H1 (cell line): ENCODE measurements at regions not wholly inside any gene's neighbourhood (a gene's known extent, or its start where the extent isn't known, plus 50 kb on each side); places are given as distances from the start of the nearest gene placed in this dataset.

Experiments used
- CTCF ChIA-PET: fragments of 300-600 bp; sonication (Branson Sonifier 250); formaldehyde crosslinking; loops from one replicate; lab custom pipeline; 2021; ENCODE audit not compliant: partially characterized antibody; lab: Charles Lee
- POLR2A ChIA-PET: fragments of 300-600 bp; sonication (Branson Sonifier 250); formaldehyde crosslinking; loops from one replicate; lab custom pipeline; 2021; ENCODE audit warnings: inconsistent platforms; ENCODE audit not compliant: partially characterized antibody; lab: Charles Lee
- DNase-seq, 2 experiments: peaks; one replicate each; pipeline versions ENCODE4 v3.0.0 to v3.0.0-alpha.2; 2010 to 2022; ENCODE audit warnings: low spot score in 2 of 2, low read depth in 1 of 2, mixed read lengths in 1 of 2
- FAIRE-seq: peaks from 2 replicates; lab custom pipeline; 2011; peaks lifted over from hg19 to GRCh38; lab: Jason Lieb, UNC
- H2AFZ ChIP-seq: 2 replicates; pipeline ENCODE4 v1.8.1; 2012; ENCODE audit warnings: low read length, inconsistent platforms
- H2AK5ac ChIP-seq: 2 replicates; pipeline ENCODE4 v1.6.1; 2013; ENCODE audit warnings: low read depth, low read length
- H2BK120ac ChIP-seq: replicated peaks from 2 replicates; pipeline ENCODE3; 2013; ENCODE audit warnings: low read depth, low read length, inconsistent platforms
- H2BK12ac ChIP-seq: 2 replicates; pipeline ENCODE4 v1.6.1; 2013; ENCODE audit warnings: low read depth, low read length
- H2BK15ac ChIP-seq: 2 replicates; pipeline ENCODE4 v1.6.1; 2013; ENCODE audit warnings: low read length
- H2BK20ac ChIP-seq: 2 replicates; pipeline ENCODE4 v1.6.1; 2013; ENCODE audit warnings: low read length
- H2BK5ac ChIP-seq: 2 replicates; pipeline ENCODE4 v1.6.1; 2013; ENCODE audit warnings: low read depth, low read length
- H3K14ac ChIP-seq: 2 replicates; pipeline ENCODE4 v1.6.1; 2013; ENCODE audit warnings: inconsistent platforms; ENCODE audit not compliant: insufficient read length
- H3K18ac ChIP-seq: 2 replicates; pipeline ENCODE4 v1.6.1; 2013; ENCODE audit warnings: low read length; ENCODE audit errors: extremely low read depth
- H3K23ac ChIP-seq: 2 replicates; pipeline ENCODE4 v1.6.1; 2013; ENCODE audit warnings: inconsistent platforms; ENCODE audit not compliant: insufficient read length
- H3K23me2 ChIP-seq: 2 replicates; pipeline ENCODE4 v1.6.1; 2013; ENCODE audit warnings: low read depth, low read length
- H3K27ac ChIP-seq: 2 replicates; pipeline ENCODE4 v1.6.1; 2011; ENCODE audit warnings: low read depth, low read length, inconsistent platforms
- H3K27me3 ChIP-seq, 4 experiments: replicated peaks in 1 of 4; 1 replicate in 1 of 4; 2 replicates in 3 of 4; pipeline versions ENCODE4 v1.6.1 to v1.8.1; 2011 to 2013; ENCODE audit warnings: low read length in 3 of 4, mild to moderate bottlenecking in 3 of 4, inconsistent platforms in 2 of 4, mixed read lengths in 2 of 4, moderate library complexity in 1 of 4; ENCODE audit not compliant: control insufficient read depth in 3 of 4, insufficient read depth in 3 of 4; ENCODE audit errors: extremely low read depth in 1 of 4
- H3K36me3 ChIP-seq, 4 experiments: 2 replicates each; pipeline versions ENCODE4 v1.6.1 to v1.8.1; 2011 to 2013; ENCODE audit warnings: mild to moderate bottlenecking in 4 of 4, low read length in 3 of 4, moderate library complexity in 2 of 4, control low read depth in 1 of 4, inconsistent platforms in 1 of 4; ENCODE audit not compliant: insufficient read depth in 4 of 4, control insufficient read depth in 2 of 4
- H3K4ac ChIP-seq: replicated peaks from 2 replicates; pipeline ENCODE3; 2013; ENCODE audit warnings: low read length, low read depth, mixed read lengths, inconsistent platforms; ENCODE audit not compliant: insufficient read length
- H3K4me1 ChIP-seq, 4 experiments: replicated peaks in 1 of 4; 1 replicate in 1 of 4; 2 replicates in 3 of 4; pipeline versions ENCODE4 v1.6.1 to v1.8.1; 2011 to 2013; ENCODE audit warnings: low read length in 3 of 4, inconsistent platforms in 2 of 4, mixed read lengths in 1 of 4; ENCODE audit not compliant: insufficient read depth in 4 of 4, control insufficient read depth in 3 of 4
- H3K4me2 ChIP-seq, 2 experiments: 2 replicates each; pipeline versions ENCODE4 v1.6.1 to v1.8.1; 2011 to 2013; ENCODE audit warnings: low read depth in 2 of 2, low read length in 2 of 2, control low read depth in 1 of 2, inconsistent platforms in 1 of 2, mild to moderate bottlenecking in 1 of 2; ENCODE audit not compliant: insufficient read depth in 1 of 2
- H3K4me3 ChIP-seq, 4 experiments: fragments of 200-600, 300-600 bp in 1 of 4; sonication (generic), shearing (Covaris generic), sonication (Bioruptor Twin) in 1 of 4; 2 replicates each; pipeline versions ENCODE4 v1.5.1 to v1.8.1; 2011 to 2016; ENCODE audit warnings: low read length in 4 of 4, low read depth in 3 of 4, control low read depth in 2 of 4, inconsistent platforms in 2 of 4, mild to moderate bottlenecking in 2 of 4, mixed read lengths in 1 of 4, moderate library complexity in 1 of 4; ENCODE audit not compliant: insufficient read depth in 2 of 4; ENCODE audit errors: extremely low read depth in 1 of 4
- H3K56ac ChIP-seq: replicated peaks from 2 replicates; pipeline ENCODE3; 2013; ENCODE audit warnings: low read depth, mild to moderate bottlenecking, mixed read lengths, low read length, inconsistent platforms; ENCODE audit not compliant: insufficient read length
- H3K79me1 ChIP-seq: 2 replicates; pipeline ENCODE4 v1.6.1; 2013; ENCODE audit warnings: low read depth, low read length, control low read depth
- H3K79me2 ChIP-seq, 2 experiments: 2 replicates each; pipeline versions ENCODE4 v1.6.1 to v1.8.1; 2012 to 2013; ENCODE audit warnings: low read length in 2 of 2, mild to moderate bottlenecking in 2 of 2, inconsistent platforms in 1 of 2; ENCODE audit not compliant: insufficient read depth in 2 of 2, control insufficient read depth in 1 of 2
- H3K9ac ChIP-seq, 4 experiments: replicated peaks in 1 of 4; 1 replicate in 1 of 4; 2 replicates in 3 of 4; pipeline versions ENCODE4 v1.6.1 to v1.8.1; 2011 to 2013; ENCODE audit warnings: low read depth in 3 of 4, low read length in 3 of 4, control low read depth in 2 of 4, mild to moderate bottlenecking in 2 of 4, moderate library complexity in 2 of 4, inconsistent platforms in 1 of 4; ENCODE audit errors: extremely low read depth in 1 of 4
- H3K9me3 ChIP-seq, 2 experiments: 2 replicates each; pipeline versions ENCODE4 v1.6.1 to v1.8.1; 2012 to 2013; ENCODE audit warnings: mild to moderate bottlenecking in 2 of 2, moderate library complexity in 2 of 2, control low read depth in 1 of 2, inconsistent platforms in 1 of 2, low read depth in 1 of 2, low read length in 1 of 2, mixed read lengths in 1 of 2; ENCODE audit not compliant: insufficient read depth in 2 of 2
- H4K20me1 ChIP-seq, 2 experiments: replicated peaks in 1 of 2; 2 replicates each; pipeline versions ENCODE3 to v1.8.1; 2011 to 2013; ENCODE audit warnings: inconsistent platforms in 2 of 2, low read length in 2 of 2, mild to moderate bottlenecking in 1 of 2; ENCODE audit not compliant: insufficient read depth in 2 of 2, control insufficient read depth in 1 of 2
- H4K5ac ChIP-seq: 2 replicates; pipeline ENCODE4 v1.6.1; 2013; ENCODE audit warnings: low read length, low read depth, mixed read lengths, inconsistent platforms; ENCODE audit not compliant: insufficient read length
- H4K8ac ChIP-seq: 2 replicates; pipeline ENCODE4 v1.8.0; 2013; ENCODE audit warnings: mild to moderate bottlenecking, moderate library complexity, low read length, inconsistent platforms; ENCODE audit not compliant: insufficient read depth; ENCODE audit errors: extremely low read depth
- H4K91ac ChIP-seq: replicated peaks from 2 replicates; pipeline ENCODE3; 2013; ENCODE audit warnings: low read length, mixed read lengths, inconsistent platforms; ENCODE audit not compliant: insufficient read length
- WGBS, 2 experiments: shearing (Covaris generic) in 1 of 2; methylation state at CpG; one replicate each; pipeline versions ENCODE4 v1.1.6 to v1.1.7; 2013 to 2015; ENCODE audit warnings: low lambda C conversion rate in 2 of 2, mixed read lengths in 2 of 2, inconsistent platforms in 1 of 2, low coverage in 1 of 2, missing lambda C conversion rate in 1 of 2; ENCODE audit not compliant: insufficient replicate concordance in 2 of 2, insufficient coverage in 1 of 2, insufficient read length in 1 of 2; ENCODE audit errors: extremely low coverage in 1 of 2, missing lambda C conversion rate in 1 of 2; 5-methylcytosine and 5-hydroxymethylcytosine counted together
- TF ChIP-seq, protein P1 (sequence below): fragments of 300-600 bp; sonication (generic); IDR thresholded peaks from 2 replicates; pipeline ENCODE4 v1.7.1; 2012; ENCODE audit warnings: low read length, moderate library complexity, mild to moderate bottlenecking, inconsistent platforms; ENCODE audit not compliant: insufficient replicate concordance

- no peak overlapping the region for H3K4ac ChIP-seq
- H2BK20ac ChIP-seq, result no peak overlapping the region
- H2AFZ ChIP-seq, result no peak overlapping the region
- H3K9me3 ChIP-seq, result peaks cover 8 to 9% of the 10 kb centered on the region in 2 experiments; a peak in 2 of 4 replicates
- no peak overlapping the region for H4K91ac ChIP-seq
- no peak overlapping the region for H4K8ac ChIP-seq
- no peak overlapping the region for H3K4me3 ChIP-seq
- POLR2A ChIA-PET, result no interaction called here
- no peak overlapping the region for H3K18ac ChIP-seq
- 64% methylated on average over 3 of the region's 3 CpGs; no CpG with 5 or more reads in 1 of the 2 experiments for WGBS, 2 experiments
- no peak overlapping the region for H2AK5ac ChIP-seq
- no peak overlapping the region for H3K27ac ChIP-seq
- FAIRE-seq, result no peak
- H3K79me2 ChIP-seq, result no peaks in the 10 kb centered on the region
- H2BK12ac ChIP-seq, result no peak overlapping the region
- H3K14ac ChIP-seq, result no peak overlapping the region
- H2BK15ac ChIP-seq, result no peak overlapping the region
- H4K5ac ChIP-seq, result no peak overlapping the region
- no peaks in the 10 kb centered on the region for H3K79me1 ChIP-seq
- H2BK5ac ChIP-seq, result no peak overlapping the region
- no peak for DNase-seq
- no peak overlapping the region for H3K56ac ChIP-seq
- no peaks in the 10 kb centered on the region for H3K27me3 ChIP-seq
- CTCF ChIA-PET, result interaction anchor here (0.9 kb wide), 1 partner anchor 37 kb away, joined by 4 read pairs; no protein-coding TSS in a partner anchor
- no peak overlapping the region for H3K4me2 ChIP-seq
- no peaks in the 10 kb centered on the region for H3K36me3 ChIP-seq
- no peaks in the 10 kb centered on the region for H3K23me2 ChIP-seq
- no peak overlapping the region for H2BK120ac ChIP-seq
- no peaks in the 10 kb centered on the region for H3K4me1 ChIP-seq
- H4K20me1 ChIP-seq, result no peaks in the 10 kb centered on the region
- no peak overlapping the region for H3K9ac ChIP-seq
- H3K23ac ChIP-seq, result no peak overlapping the region
- TF ChIP-seq, protein P1, sequence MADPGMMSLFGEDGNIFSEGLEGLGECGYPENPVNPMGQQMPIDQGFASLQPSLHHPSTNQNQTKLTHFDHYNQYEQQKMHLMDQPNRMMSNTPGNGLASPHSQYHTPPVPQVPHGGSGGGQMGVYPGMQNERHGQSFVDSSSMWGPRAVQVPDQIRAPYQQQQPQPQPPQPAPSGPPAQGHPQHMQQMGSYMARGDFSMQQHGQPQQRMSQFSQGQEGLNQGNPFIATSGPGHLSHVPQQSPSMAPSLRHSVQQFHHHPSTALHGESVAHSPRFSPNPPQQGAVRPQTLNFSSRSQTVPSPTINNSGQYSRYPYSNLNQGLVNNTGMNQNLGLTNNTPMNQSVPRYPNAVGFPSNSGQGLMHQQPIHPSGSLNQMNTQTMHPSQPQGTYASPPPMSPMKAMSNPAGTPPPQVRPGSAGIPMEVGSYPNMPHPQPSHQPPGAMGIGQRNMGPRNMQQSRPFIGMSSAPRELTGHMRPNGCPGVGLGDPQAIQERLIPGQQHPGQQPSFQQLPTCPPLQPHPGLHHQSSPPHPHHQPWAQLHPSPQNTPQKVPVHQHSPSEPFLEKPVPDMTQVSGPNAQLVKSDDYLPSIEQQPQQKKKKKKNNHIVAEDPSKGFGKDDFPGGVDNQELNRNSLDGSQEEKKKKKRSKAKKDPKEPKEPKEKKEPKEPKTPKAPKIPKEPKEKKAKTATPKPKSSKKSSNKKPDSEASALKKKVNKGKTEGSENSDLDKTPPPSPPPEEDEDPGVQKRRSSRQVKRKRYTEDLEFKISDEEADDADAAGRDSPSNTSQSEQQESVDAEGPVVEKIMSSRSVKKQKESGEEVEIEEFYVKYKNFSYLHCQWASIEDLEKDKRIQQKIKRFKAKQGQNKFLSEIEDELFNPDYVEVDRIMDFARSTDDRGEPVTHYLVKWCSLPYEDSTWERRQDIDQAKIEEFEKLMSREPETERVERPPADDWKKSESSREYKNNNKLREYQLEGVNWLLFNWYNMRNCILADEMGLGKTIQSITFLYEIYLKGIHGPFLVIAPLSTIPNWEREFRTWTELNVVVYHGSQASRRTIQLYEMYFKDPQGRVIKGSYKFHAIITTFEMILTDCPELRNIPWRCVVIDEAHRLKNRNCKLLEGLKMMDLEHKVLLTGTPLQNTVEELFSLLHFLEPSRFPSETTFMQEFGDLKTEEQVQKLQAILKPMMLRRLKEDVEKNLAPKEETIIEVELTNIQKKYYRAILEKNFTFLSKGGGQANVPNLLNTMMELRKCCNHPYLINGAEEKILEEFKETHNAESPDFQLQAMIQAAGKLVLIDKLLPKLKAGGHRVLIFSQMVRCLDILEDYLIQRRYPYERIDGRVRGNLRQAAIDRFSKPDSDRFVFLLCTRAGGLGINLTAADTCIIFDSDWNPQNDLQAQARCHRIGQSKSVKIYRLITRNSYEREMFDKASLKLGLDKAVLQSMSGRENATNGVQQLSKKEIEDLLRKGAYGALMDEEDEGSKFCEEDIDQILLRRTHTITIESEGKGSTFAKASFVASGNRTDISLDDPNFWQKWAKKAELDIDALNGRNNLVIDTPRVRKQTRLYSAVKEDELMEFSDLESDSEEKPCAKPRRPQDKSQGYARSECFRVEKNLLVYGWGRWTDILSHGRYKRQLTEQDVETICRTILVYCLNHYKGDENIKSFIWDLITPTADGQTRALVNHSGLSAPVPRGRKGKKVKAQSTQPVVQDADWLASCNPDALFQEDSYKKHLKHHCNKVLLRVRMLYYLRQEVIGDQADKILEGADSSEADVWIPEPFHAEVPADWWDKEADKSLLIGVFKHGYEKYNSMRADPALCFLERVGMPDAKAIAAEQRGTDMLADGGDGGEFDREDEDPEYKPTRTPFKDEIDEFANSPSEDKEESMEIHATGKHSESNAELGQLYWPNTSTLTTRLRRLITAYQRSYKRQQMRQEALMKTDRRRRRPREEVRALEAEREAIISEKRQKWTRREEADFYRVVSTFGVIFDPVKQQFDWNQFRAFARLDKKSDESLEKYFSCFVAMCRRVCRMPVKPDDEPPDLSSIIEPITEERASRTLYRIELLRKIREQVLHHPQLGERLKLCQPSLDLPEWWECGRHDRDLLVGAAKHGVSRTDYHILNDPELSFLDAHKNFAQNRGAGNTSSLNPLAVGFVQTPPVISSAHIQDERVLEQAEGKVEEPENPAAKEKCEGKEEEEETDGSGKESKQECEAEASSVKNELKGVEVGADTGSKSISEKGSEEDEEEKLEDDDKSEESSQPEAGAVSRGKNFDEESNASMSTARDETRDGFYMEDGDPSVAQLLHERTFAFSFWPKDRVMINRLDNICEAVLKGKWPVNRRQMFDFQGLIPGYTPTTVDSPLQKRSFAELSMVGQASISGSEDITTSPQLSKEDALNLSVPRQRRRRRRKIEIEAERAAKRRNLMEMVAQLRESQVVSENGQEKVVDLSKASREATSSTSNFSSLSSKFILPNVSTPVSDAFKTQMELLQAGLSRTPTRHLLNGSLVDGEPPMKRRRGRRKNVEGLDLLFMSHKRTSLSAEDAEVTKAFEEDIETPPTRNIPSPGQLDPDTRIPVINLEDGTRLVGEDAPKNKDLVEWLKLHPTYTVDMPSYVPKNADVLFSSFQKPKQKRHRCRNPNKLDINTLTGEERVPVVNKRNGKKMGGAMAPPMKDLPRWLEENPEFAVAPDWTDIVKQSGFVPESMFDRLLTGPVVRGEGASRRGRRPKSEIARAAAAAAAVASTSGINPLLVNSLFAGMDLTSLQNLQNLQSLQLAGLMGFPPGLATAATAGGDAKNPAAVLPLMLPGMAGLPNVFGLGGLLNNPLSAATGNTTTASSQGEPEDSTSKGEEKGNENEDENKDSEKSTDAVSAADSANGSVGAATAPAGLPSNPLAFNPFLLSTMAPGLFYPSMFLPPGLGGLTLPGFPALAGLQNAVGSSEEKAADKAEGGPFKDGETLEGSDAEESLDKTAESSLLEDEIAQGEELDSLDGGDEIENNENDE, result no peak
Measured at GRCh38 chr6:8536122-8536521, 100.8 kb upstream of the SLC35B3 start.
